Astrocyte (in vitro differentiated cells and primary cell): ENCODE measurements at regions not wholly inside any gene's neighbourhood (a gene's known extent, or its start where the extent isn't known, plus 50 kb on each side); places are given as distances from the start of the nearest gene placed in this dataset.

Experiments used
- CTCF ChIP-seq: IDR thresholded peaks from 2 replicates; pipeline ENCODE4 v1.5.1; 2011; ENCODE audit warnings: low read depth, mild to moderate bottlenecking, inconsistent platforms, low read length, moderate library complexity; ENCODE audit not compliant: insufficient read depth
- EZH2 ChIP-seq: IDR thresholded peaks from 2 replicates; pipeline ENCODE4 v1.6.1; 2012; ENCODE audit warnings: mild to moderate bottlenecking, low read length, inconsistent platforms; ENCODE audit not compliant: insufficient read depth

- no peak for TF ChIP-seq CTCF
- TF ChIP-seq EZH2, result no peak
Observed at GRCh38 chr6:2545383-2546038, 205.2 kb downstream of the MYLK4 start.
